Neural crest cell (in vitro differentiated cells): ENCODE measurements at regions not wholly inside any gene's neighbourhood (a gene's known extent, or its start where the extent isn't known, plus 50 kb on each side); places are given as distances from the start of the nearest gene placed in this dataset.

Experiments used
- DNase-seq: peaks from one replicate; pipeline ENCODE4 v3.0.0; 2021; ENCODE audit warnings: low read depth, mixed read lengths, low spot score
- H3K27ac Mint-ChIP-seq: one replicate; pipeline ENCODE4 v1.8.0; 2021; ENCODE audit warnings: mild to moderate bottlenecking, mixed read lengths; ENCODE audit not compliant: unreplicated experiment
- H3K27me3 Mint-ChIP-seq: 2 replicates; pipeline ENCODE4 v1.8.0; 2021; ENCODE audit warnings: low read depth, mild to moderate bottlenecking, mixed read lengths
- H3K36me3 Mint-ChIP-seq: 2 replicates; pipeline ENCODE4 v1.8.0; 2021; ENCODE audit warnings: low read depth, mild to moderate bottlenecking, mixed read lengths
- H3K4me1 Mint-ChIP-seq: 2 replicates; pipeline ENCODE4 v1.8.0; 2021; ENCODE audit warnings: mixed read lengths
- H3K4me3 Mint-ChIP-seq: one replicate; pipeline ENCODE4 v1.8.0; 2021; ENCODE audit warnings: mild to moderate bottlenecking, mixed read lengths
- H3K9me3 Mint-ChIP-seq: 2 replicates; pipeline ENCODE4 v1.8.0; 2021; ENCODE audit warnings: mixed read lengths
- TF ChIP-seq, protein P1 (sequence below): fragments of 200-600 bp; sonication (generic); conservative IDR thresholded peaks from 2 replicates; pipeline ENCODE4 v1.5.0; 2021; ENCODE audit warnings: antibody characterized with exemption, mild to moderate bottlenecking

DNA sequence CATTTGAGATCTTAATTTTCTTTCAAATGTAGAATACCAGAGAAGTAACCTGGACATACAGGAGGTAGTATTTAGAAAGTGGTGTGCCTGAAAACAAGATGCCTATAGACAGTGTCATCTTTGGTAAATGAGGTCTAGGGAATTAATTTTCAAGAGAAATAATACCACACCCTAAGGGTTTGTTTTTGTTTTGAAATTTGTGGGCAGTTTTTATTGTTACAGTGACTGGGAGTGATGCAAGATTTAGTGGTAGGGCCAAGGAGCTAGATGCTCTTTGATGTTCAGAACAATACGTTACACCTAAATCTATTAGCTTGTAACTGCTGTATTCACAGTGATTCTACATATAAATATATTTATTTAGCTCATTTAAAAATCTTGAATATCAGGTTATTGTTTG, 856.5 kb upstream of the MAP3K7 start:
- H3K4me1 Mint-ChIP-seq, result peaks cover 6% of the 10 kb centered on the region
- no peak overlapping the region for H3K27ac Mint-ChIP-seq
- TF ChIP-seq, protein P1, sequence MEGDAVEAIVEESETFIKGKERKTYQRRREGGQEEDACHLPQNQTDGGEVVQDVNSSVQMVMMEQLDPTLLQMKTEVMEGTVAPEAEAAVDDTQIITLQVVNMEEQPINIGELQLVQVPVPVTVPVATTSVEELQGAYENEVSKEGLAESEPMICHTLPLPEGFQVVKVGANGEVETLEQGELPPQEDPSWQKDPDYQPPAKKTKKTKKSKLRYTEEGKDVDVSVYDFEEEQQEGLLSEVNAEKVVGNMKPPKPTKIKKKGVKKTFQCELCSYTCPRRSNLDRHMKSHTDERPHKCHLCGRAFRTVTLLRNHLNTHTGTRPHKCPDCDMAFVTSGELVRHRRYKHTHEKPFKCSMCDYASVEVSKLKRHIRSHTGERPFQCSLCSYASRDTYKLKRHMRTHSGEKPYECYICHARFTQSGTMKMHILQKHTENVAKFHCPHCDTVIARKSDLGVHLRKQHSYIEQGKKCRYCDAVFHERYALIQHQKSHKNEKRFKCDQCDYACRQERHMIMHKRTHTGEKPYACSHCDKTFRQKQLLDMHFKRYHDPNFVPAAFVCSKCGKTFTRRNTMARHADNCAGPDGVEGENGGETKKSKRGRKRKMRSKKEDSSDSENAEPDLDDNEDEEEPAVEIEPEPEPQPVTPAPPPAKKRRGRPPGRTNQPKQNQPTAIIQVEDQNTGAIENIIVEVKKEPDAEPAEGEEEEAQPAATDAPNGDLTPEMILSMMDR, result no peak
- DNase-seq, result no peak
- H3K4me3 Mint-ChIP-seq, result no peak overlapping the region
- H3K36me3 Mint-ChIP-seq, result peaks cover 4% of the 10 kb centered on the region
- H3K9me3 Mint-ChIP-seq, result peaks cover 8% of the 10 kb centered on the region
- H3K27me3 Mint-ChIP-seq, result no peaks in the 10 kb centered on the region

DNA sequence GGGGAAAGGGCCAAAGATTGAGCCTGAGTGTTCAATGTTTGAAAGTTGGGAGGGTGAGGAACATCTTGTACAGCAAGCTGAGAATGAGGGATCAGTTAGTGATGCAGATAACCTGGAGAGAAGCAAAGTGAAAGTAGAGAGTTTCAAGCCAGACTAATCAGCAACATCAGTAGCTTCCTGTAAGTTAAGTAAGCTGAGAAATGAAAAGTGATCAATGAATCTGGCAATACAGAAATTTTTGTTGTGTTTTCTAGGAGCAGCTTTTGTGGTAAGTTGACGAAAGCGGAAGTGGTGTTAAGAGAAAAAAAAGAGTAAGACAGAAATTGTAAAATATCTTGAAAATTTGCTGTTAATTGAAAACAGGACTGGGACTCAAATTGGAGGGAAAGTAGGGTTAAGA, 855.5 kb upstream of the MAP3K7 start:
- no peak for DNase-seq
- peaks cover 8% of the 10 kb centered on the region for H3K9me3 Mint-ChIP-seq
- H3K4me1 Mint-ChIP-seq, result peaks cover 16% of the 10 kb centered on the region
- TF ChIP-seq, protein P1, result no peak
- no peak overlapping the region for H3K27ac Mint-ChIP-seq
- H3K4me3 Mint-ChIP-seq, result no peak overlapping the region
- no peaks in the 10 kb centered on the region for H3K27me3 Mint-ChIP-seq
- peaks cover 4% of the 10 kb centered on the region for H3K36me3 Mint-ChIP-seq

DNA sequence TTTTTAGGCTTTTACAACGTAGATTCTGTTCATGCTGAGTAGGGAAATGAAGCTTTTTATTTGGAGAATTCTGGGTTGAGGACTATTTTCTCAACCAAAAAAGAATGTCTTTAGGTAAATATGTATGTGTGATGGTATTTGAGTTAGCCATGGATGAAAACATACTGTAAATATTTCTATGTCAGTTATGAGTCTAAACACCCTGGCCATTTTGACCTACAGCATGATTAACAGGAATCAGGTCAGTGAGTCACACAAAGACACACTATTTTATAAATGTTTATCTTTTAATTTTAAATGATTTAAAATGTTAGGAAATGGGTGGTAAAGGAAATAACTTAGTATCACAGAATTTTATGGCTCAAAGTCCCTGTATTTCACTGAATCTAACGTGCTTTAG, 851.7 kb upstream of the MAP3K7 start:
- DNase-seq, result no peak
- Mint-ChIP-seq H3K27ac (no peak overlapping the region), H3K36me3 (peaks cover 4% of the 10 kb centered on the region), H3K4me1 (peaks cover 27% of the 10 kb centered on the region), H3K9me3 (peaks cover 8% of the 10 kb centered on the region), H3K4me3 (no peak overlapping the region), H3K27me3 (no peaks in the 10 kb centered on the region)
- TF ChIP-seq, protein P1, result no peak

DNA sequence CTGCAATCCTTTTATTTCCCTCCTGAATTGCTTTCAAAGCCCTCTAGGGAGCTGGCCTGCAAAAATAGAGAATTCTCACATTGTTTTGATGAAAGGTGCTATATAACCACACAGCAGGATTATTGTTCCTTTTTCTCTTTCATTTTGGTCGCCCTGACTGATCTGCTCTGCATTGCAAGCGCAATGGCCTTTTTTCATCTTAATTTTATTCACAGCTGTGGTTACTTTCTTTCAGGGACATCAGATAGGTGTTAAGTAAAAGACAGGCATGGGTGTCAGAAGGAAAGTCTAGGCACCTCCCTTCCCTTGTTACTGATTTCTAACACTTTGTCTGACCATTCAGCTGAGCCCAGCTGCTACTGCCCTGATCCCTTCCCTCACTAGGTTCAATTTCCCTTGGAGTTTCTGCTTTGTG, 850.5 kb upstream of the MAP3K7 start:
- Mint-ChIP-seq H3K27me3 (no peaks in the 10 kb centered on the region), H3K9me3 (peaks cover 8% of the 10 kb centered on the region), H3K36me3 (peaks cover 4% of the 10 kb centered on the region), H3K27ac (no peak overlapping the region), H3K4me3 (no peak overlapping the region), H3K4me1 (peaks cover 28% of the 10 kb centered on the region)
- no peak for DNase-seq
- TF ChIP-seq, protein P1, result no peak

DNA sequence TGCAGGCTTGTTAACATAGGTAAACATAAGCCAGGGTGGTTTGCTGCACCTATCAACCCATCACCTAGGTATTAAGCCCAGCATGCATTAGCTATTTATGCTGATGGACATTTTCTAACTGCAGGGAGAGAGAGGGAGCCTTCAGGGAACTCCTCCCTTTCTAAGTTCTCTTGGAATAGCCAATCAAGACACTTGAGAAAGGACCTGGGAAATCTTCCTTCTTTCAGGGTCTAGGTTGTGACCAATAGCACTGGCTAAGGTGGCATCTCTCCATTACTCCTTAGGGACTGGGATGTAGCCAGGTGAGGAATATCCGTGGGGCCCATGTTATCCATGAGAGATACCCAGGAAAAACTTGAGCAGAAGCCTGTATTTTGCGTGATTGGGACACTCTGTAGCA, 849.6 kb upstream of the MAP3K7 start:
- TF ChIP-seq, protein P1, result no peak
- H3K36me3 Mint-ChIP-seq, result peaks cover 4% of the 10 kb centered on the region
- no peak overlapping the region for H3K27ac Mint-ChIP-seq
- H3K4me1 Mint-ChIP-seq, result peaks cover 28% of the 10 kb centered on the region
- no peaks in the 10 kb centered on the region for H3K27me3 Mint-ChIP-seq
- H3K4me3 Mint-ChIP-seq, result no peak overlapping the region
- DNase-seq, result no peak
- peaks cover 8% of the 10 kb centered on the region for H3K9me3 Mint-ChIP-seq

DNA sequence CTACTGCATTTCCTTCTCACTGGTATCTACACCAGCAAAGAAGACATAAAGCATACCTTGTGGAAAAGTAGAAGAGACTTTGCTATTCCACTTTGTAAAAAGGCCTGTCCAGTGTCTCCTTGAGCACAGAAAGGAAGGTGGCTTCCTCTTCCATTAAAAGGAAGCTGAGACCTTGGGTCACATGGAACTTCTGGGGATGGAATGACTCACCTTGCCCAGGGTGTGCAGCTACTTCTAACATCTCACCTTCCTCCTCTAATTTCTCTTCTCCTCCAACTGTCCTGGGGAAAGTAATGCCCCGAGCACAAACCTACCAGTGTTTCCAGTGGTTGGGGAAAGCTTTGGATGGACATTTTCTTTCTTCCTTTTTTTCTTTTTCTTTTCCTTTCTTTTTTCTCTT, 848.8 kb upstream of the MAP3K7 start:
- no peak overlapping the region for H3K4me3 Mint-ChIP-seq
- H3K9me3 Mint-ChIP-seq, result peaks cover 8% of the 10 kb centered on the region
- H3K27me3 Mint-ChIP-seq, result no peaks in the 10 kb centered on the region
- peaks cover 4% of the 10 kb centered on the region for H3K36me3 Mint-ChIP-seq
- H3K27ac Mint-ChIP-seq, result no peak overlapping the region
- DNase-seq, result no peak
- TF ChIP-seq, protein P1, result no peak
- peaks cover 28% of the 10 kb centered on the region for H3K4me1 Mint-ChIP-seq
